GM12878 (cell line): ENCODE measurements at regions not wholly inside any gene's neighbourhood (a gene's known extent, or its start where the extent isn't known, plus 50 kb on each side); places are given as distances from the start of the nearest gene placed in this dataset.

Source experiments
- ATAC-seq: fragments of 200-7000 bp; cut with Tn5 transposase; 3 replicates; pipeline ENCODE4 v1.9.1; 2020; ENCODE audit warnings: mild to moderate bottlenecking, moderate library complexity
- BruUV-seq: library from RNA; stranded (reverse); fragments of 400-500 nt; replicated peaks from 2 replicates; lab custom pipeline; 2021; lab: Mats Ljungman, UMichigan
- CTCF ChIA-PET: fragments of 300-600 bp; sonication (Branson Sonifier 250); formaldehyde crosslinking; extraction: SDS; loops from one replicate; lab custom pipeline; 2021; ENCODE audit warnings: inconsistent platforms; lab: Yijun Ruan, JAX
- POLR2A ChIA-PET: fragments of 350-600 bp; formaldehyde crosslinking; extraction: SDS; loops from one replicate; lab custom pipeline; 2021; ENCODE audit warnings: inconsistent platforms; lab: Charles Lee
- RAD21 ChIA-PET: fragments of 300-600 bp; sonication (Branson Sonifier 250); formaldehyde crosslinking; loops from one replicate; lab custom pipeline; 2023; ENCODE audit warnings: antibody characterized with exemption; ENCODE audit not compliant: unreplicated experiment; lab: Charles Lee
- SMC1A ChIA-PET: fragments of 300-600 bp; sonication (Branson Sonifier 250); formaldehyde crosslinking; loops from one replicate; lab custom pipeline; 2023; ENCODE audit not compliant: unreplicated experiment, uncharacterized antibody; lab: Charles Lee
- DNase-seq: peaks from one replicate; pipeline ENCODE4 v3.0.0-alpha.2; 2011; ENCODE audit warnings: low read depth, low spot score
- FAIRE-seq: peaks from 3 replicates; lab custom pipeline; 2011; peaks lifted over from hg19 to GRCh38; lab: Jason Lieb, UNC
- H2AFZ ChIP-seq: 2 replicates; pipeline ENCODE4 v1.6.0; 2011; ENCODE audit warnings: low read depth, low read length, control low read depth; ENCODE audit not compliant: control insufficient read depth
- H3K27ac ChIP-seq: 2 replicates; pipeline ENCODE4 v1.5.1; 2011; ENCODE audit warnings: control low read depth; ENCODE audit not compliant: control insufficient read depth, insufficient read depth
- H3K27me3 ChIP-seq, 2 experiments: replicated peaks in 1 of 2; 2 replicates each; pipeline versions ENCODE4 v1.6.0 to v1.6.1; 2011; ENCODE audit warnings: low read length in 1 of 2; ENCODE audit not compliant: control insufficient read depth in 2 of 2, insufficient read depth in 2 of 2
- H3K36me3 ChIP-seq, 2 experiments: 2 replicates each; pipeline ENCODE4 v1.5.1; 2011; ENCODE audit warnings: low read length in 1 of 2; ENCODE audit not compliant: control insufficient read depth in 2 of 2, insufficient read depth in 2 of 2
- H3K4me1 ChIP-seq: 2 replicates; pipeline ENCODE4 v1.6.1; 2011; ENCODE audit warnings: mild to moderate bottlenecking, low read length, moderate library complexity, mixed read lengths; ENCODE audit not compliant: control insufficient read depth, insufficient read depth
- H3K4me2 ChIP-seq: 2 replicates; pipeline ENCODE4 v1.6.0; 2011; ENCODE audit warnings: control low read depth; ENCODE audit not compliant: control insufficient read depth, insufficient read depth
- H3K4me3 ChIP-seq: fragments of 200-600 bp; sonication (generic); 2 replicates; pipeline ENCODE4 v1.5.1; 2016
- H3K79me2 ChIP-seq: 2 replicates; pipeline ENCODE4 v1.6.0; 2011; ENCODE audit warnings: low read length; ENCODE audit not compliant: control insufficient read depth, insufficient read depth
- H3K9ac ChIP-seq: 2 replicates; pipeline ENCODE4 v1.8.0; 2011; ENCODE audit warnings: low read length, control low read depth, mixed read lengths; ENCODE audit not compliant: control insufficient read depth, insufficient read depth
- H3K9me3 ChIP-seq: replicated peaks from 3 replicates; pipeline ENCODE4 v1.5.1; 2011; ENCODE audit warnings: mild to moderate bottlenecking, low read length; ENCODE audit not compliant: control insufficient read depth, insufficient read depth
- H4K20me1 ChIP-seq: 2 replicates; pipeline ENCODE4 v1.6.0; 2011; ENCODE audit not compliant: control insufficient read depth, insufficient read depth
- ASH2L ChIP-seq: fragments of 300-600, 200-600 bp; sonication (generic); IDR thresholded peaks from 2 replicates; pipeline ENCODE4 v1.6.1; 2017; ENCODE audit warnings: low read depth, mild to moderate bottlenecking, borderline replicate concordance
- BCLAF1 ChIP-seq: fragments of 450-650 bp; IDR thresholded peaks from 2 replicates; pipeline ENCODE4 v1.6.1; 2017; ENCODE audit warnings: antibody characterized with exemption, mild to moderate bottlenecking, moderate library complexity
- HDAC2 ChIP-seq: fragments of 200-600 bp; sonication (generic); IDR thresholded peaks from 2 replicates; pipeline ENCODE4 v1.6.1; 2017
- JUND ChIP-seq: IDR thresholded peaks from 2 replicates; pipeline ENCODE4 v1.6.1; 2012; ENCODE audit warnings: low read depth, mild to moderate bottlenecking, low read length, improper control_type of control experiment, moderate library complexity
- NFIC ChIP-seq: IDR thresholded peaks from 2 replicates; pipeline ENCODE4 v1.6.1; 2012; ENCODE audit warnings: low read depth, mild to moderate bottlenecking, inconsistent platforms, low read length, moderate library complexity
- RB1 ChIP-seq: fragments of 450-650 bp; formaldehyde crosslinking; IDR thresholded peaks from 2 replicates; pipeline ENCODE4 v1.6.1; 2017; ENCODE audit warnings: mild to moderate bottlenecking, borderline replicate concordance
- SPI1 ChIP-seq: IDR thresholded peaks from 2 replicates; pipeline ENCODE4 v1.6.1; 2011; ENCODE audit warnings: low read depth, mild to moderate bottlenecking, low read length, moderate library complexity, borderline replicate concordance; ENCODE audit not compliant: insufficient read depth
- TCF12 ChIP-seq: IDR thresholded peaks from 2 replicates; pipeline ENCODE4 v1.6.1; 2011; ENCODE audit warnings: low read depth, mild to moderate bottlenecking, low read length
- TCF3 ChIP-seq: IDR thresholded peaks from 2 replicates; pipeline ENCODE4 v1.6.1; 2012; ENCODE audit warnings: low read depth, mild to moderate bottlenecking, low read length, borderline replicate concordance; ENCODE audit not compliant: insufficient read depth
- ZSCAN29 ChIP-seq: fragments of 450-650 bp; IDR thresholded peaks from 2 replicates; pipeline ENCODE4 v1.6.1; 2017; ENCODE audit warnings: mild to moderate bottlenecking, moderate library complexity
- WGBS: methylation state at CpG from one replicate; pipeline ENCODE4 v1.1.6; 2016; ENCODE audit warnings: low lambda C conversion rate; ENCODE audit not compliant: insufficient replicate concordance, insufficient coverage; ENCODE audit errors: missing lambda C conversion rate; 5-methylcytosine and 5-hydroxymethylcytosine counted together
- in situ Hi-C: fragments of 300-500 bp; cut with MboI; formaldehyde crosslinking; loops from 9 replicates; pipeline ENCODE4 v1.14.3; 2018; ENCODE audit warnings: mixed read lengths
- intact Hi-C: fragments of 100-400 bp; cut with micrococcal nuclease; formaldehyde crosslinking; loops from one replicate; pipeline ENCODE4 v1.14.2; 2022; ENCODE audit not compliant: unreplicated experiment
- TF ChIP-seq, protein P1 (sequence below): fragments of 450-650 bp; IDR thresholded peaks from 2 replicates; pipeline ENCODE4 v1.6.1; 2014; ENCODE audit warnings: mild to moderate bottlenecking

GRCh38 chr7:67690700-67691099 lies 694.1 kb downstream of the TYW1 start:
- ChIA-PET CTCF (no interaction called here), SMC1A (no interaction called here), POLR2A (no interaction called here), RAD21 (no interaction called here)
- no peaks in the 10 kb centered on the region for H3K36me3 ChIP-seq
- no peak overlapping the region for H3K27ac ChIP-seq
- H3K79me2 ChIP-seq: no peaks in the 10 kb centered on the region
- no peak for TF ChIP-seq ASH2L
- no peak for TF ChIP-seq RB1
- TF ChIP-seq ZSCAN29: no peak
- TF ChIP-seq SPI1: no peak
- no peak for TF ChIP-seq JUND
- FAIRE-seq (no peak), ATAC-seq (no peak), DNase-seq (no peak)
- in situ Hi-C loops: no loop called here
- H3K4me3 ChIP-seq: no peak overlapping the region
- 40% methylated on average over 1 of the region's 1 CpG for WGBS
- H3K9me3 ChIP-seq: no peaks in the 10 kb centered on the region
- H3K4me1 ChIP-seq: no peaks in the 10 kb centered on the region
- no peak overlapping the region for H2AFZ ChIP-seq
- no peaks in the 10 kb centered on the region for H4K20me1 ChIP-seq
- intact Hi-C loops: loop anchor here (10.0 kb wide), 1 partner anchor 64 kb away; no protein-coding TSS in a partner anchor
- H3K4me2 ChIP-seq: no peak overlapping the region
- no TSS peak for BruUV-seq
- no peaks in the 10 kb centered on the region for H3K27me3 ChIP-seq
- no peak overlapping the region for H3K9ac ChIP-seq

- H2AFZ ChIP-seq: no peak overlapping the region
- no peak for FAIRE-seq
- BruUV-seq: no TSS peak
- 21% methylated on average over 4 of the region's 4 CpGs for WGBS
- no peak overlapping the region for H3K9ac ChIP-seq
- POLR2A ChIA-PET: no interaction called here
- in situ Hi-C loops (no loop called here), intact Hi-C loops (loop anchor here (10.0 kb wide), 1 partner anchor 62 kb away; no protein-coding TSS in a partner anchor)
- no peaks in the 10 kb centered on the region for H3K36me3 ChIP-seq
- no peaks in the 10 kb centered on the region for H3K4me1 ChIP-seq
- no peaks in the 10 kb centered on the region for H3K27me3 ChIP-seq
- SMC1A ChIA-PET: no interaction called here
- TF ChIP-seq ZSCAN29: no peak
- TF ChIP-seq, protein P1, sequence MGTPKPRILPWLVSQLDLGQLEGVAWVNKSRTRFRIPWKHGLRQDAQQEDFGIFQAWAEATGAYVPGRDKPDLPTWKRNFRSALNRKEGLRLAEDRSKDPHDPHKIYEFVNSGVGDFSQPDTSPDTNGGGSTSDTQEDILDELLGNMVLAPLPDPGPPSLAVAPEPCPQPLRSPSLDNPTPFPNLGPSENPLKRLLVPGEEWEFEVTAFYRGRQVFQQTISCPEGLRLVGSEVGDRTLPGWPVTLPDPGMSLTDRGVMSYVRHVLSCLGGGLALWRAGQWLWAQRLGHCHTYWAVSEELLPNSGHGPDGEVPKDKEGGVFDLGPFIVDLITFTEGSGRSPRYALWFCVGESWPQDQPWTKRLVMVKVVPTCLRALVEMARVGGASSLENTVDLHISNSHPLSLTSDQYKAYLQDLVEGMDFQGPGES: no peak
- TF ChIP-seq TCF3: no peak
- TF ChIP-seq TCF12: no peak
- TF ChIP-seq NFIC: no peak
- no peak for TF ChIP-seq BCLAF1
- no peak for TF ChIP-seq HDAC2
- RAD21 ChIA-PET: no interaction called here
- H3K27ac ChIP-seq: no peak overlapping the region
- no peaks in the 10 kb centered on the region for H4K20me1 ChIP-seq
- no peaks in the 10 kb centered on the region for H3K79me2 ChIP-seq
- ATAC-seq: no peak
- no peak overlapping the region for H3K4me3 ChIP-seq
- H3K4me2 ChIP-seq: no peak overlapping the region
- no peaks in the 10 kb centered on the region for H3K9me3 ChIP-seq
- CTCF ChIA-PET: no interaction called here
- no peak for DNase-seq
These were observed 695.8 kb downstream of the TYW1 start for GRCh38 chr7:67692425-67692824.
